Keratinocyte (primary cell): ENCODE measurements at regions not wholly inside any gene's neighbourhood (a gene's known extent, or its start where the extent isn't known, plus 50 kb on each side); places are given as distances from the start of the nearest gene placed in this dataset.

ENCODE experiments used
- DNase-seq: peaks from one replicate; pipeline ENCODE4 v3.0.0-alpha.2; 2011; ENCODE audit warnings: low read depth, missing footprints, low spot score
- FAIRE-seq: peaks from 2 replicates; lab custom pipeline; 2011; peaks lifted over from hg19 to GRCh38; lab: Jason Lieb, UNC
- H2AFZ ChIP-seq: 2 replicates; pipeline ENCODE4 v1.6.0; 2012; ENCODE audit warnings: low read length, control low read depth, inconsistent platforms; ENCODE audit not compliant: control insufficient read depth
- H3K27ac ChIP-seq: 2 replicates; pipeline ENCODE4 v1.5.1; 2011; ENCODE audit warnings: low read length; ENCODE audit not compliant: control insufficient read depth, insufficient read depth
- H3K27me3 ChIP-seq: 3 replicates; pipeline ENCODE4 v1.6.0; 2011; ENCODE audit warnings: low read length; ENCODE audit not compliant: control insufficient read depth, insufficient read depth; ENCODE audit errors: extremely low read depth
- H3K36me3 ChIP-seq, 2 experiments: 2 replicates in 1 of 2; 3 replicates in 1 of 2; pipeline ENCODE4 v1.5.1; 2011; ENCODE audit warnings: low read length in 2 of 2, mild to moderate bottlenecking in 1 of 2; ENCODE audit not compliant: control insufficient read depth in 2 of 2, insufficient read depth in 2 of 2; ENCODE audit errors: extremely low read depth in 1 of 2
- H3K4me1 ChIP-seq: 3 replicates; pipeline ENCODE4 v1.5.1; 2011; ENCODE audit warnings: low read length; ENCODE audit not compliant: control insufficient read depth, insufficient read depth; ENCODE audit errors: extremely low read depth
- H3K4me2 ChIP-seq: 3 replicates; pipeline ENCODE4 v1.6.0; 2011; ENCODE audit warnings: low read depth, low read length; ENCODE audit not compliant: control insufficient read depth, insufficient read depth; ENCODE audit errors: extremely low read depth
- H3K4me3 ChIP-seq, 3 experiments: fragments of 200-600 bp in 1 of 3; sonication (generic) in 1 of 3; 2 replicates in 2 of 3; 3 replicates in 1 of 3; pipeline ENCODE4 v1.5.1; 2011 to 2016; ENCODE audit warnings: low read length in 3 of 3, mild to moderate bottlenecking in 3 of 3, control low read depth in 2 of 3, inconsistent platforms in 1 of 3, low read depth in 1 of 3, mixed read lengths in 1 of 3, mixed run types in 1 of 3, moderate library complexity in 1 of 3; ENCODE audit not compliant: control insufficient read depth in 2 of 3, insufficient read depth in 2 of 3; ENCODE audit errors: extremely low read depth in 1 of 3
- H3K79me2 ChIP-seq: 2 replicates; pipeline ENCODE4 v1.6.0; 2012; ENCODE audit warnings: low read length; ENCODE audit not compliant: control insufficient read depth, insufficient read depth
- H3K9ac ChIP-seq: 3 replicates; pipeline ENCODE4 v1.6.0; 2011; ENCODE audit warnings: low read length; ENCODE audit not compliant: control insufficient read depth, insufficient read depth; ENCODE audit errors: extremely low read depth
- H3K9me1 ChIP-seq: 3 replicates; pipeline ENCODE4 v1.6.0; 2011; ENCODE audit warnings: low read length; ENCODE audit not compliant: control insufficient read depth, insufficient read depth; ENCODE audit errors: extremely low read depth
- H3K9me3 ChIP-seq: 2 replicates; pipeline ENCODE4 v1.5.1; 2012; ENCODE audit warnings: low read depth, low read length; ENCODE audit not compliant: control insufficient read depth
- H4K20me1 ChIP-seq: 3 replicates; pipeline ENCODE4 v1.6.0; 2011; ENCODE audit warnings: low read length; ENCODE audit not compliant: control insufficient read depth, insufficient read depth; ENCODE audit errors: extremely low read depth
- CTCF ChIP-seq, 3 experiments: IDR thresholded peaks in 1 of 3; conservative IDR thresholded peaks in 1 of 3; optimal IDR thresholded peaks in 1 of 3; 2 replicates in 2 of 3; 3 replicates in 1 of 3; pipeline versions ENCODE3 to v1.5.1; 2011; ENCODE audit warnings: low read length in 3 of 3, mild to moderate bottlenecking in 3 of 3, moderate library complexity in 2 of 3, control low read depth in 1 of 3, inconsistent platforms in 1 of 3; ENCODE audit not compliant: insufficient read depth in 2 of 3; ENCODE audit errors: extremely low read depth in 1 of 3
- EZH2 ChIP-seq: IDR thresholded peaks from one replicate; pipeline ENCODE4 v1.6.1; 2012; ENCODE audit warnings: inconsistent platforms, mild to moderate bottlenecking, low read length, moderate library complexity
- dilution Hi-C: fragments of 300-500 bp; cut with MboI; formaldehyde crosslinking; loops from one replicate; pipeline ENCODE4 v1.7.0; 2020; ENCODE audit warnings: low sequenced_read_pairs; ENCODE audit not compliant: extremely low pct_ligation_motif_present

GRCh38 chr10:78407966-78408365 lies 374.3 kb downstream of the RPS24 start:
- TF ChIP-seq EZH2, result no peak
- no peak for TF ChIP-seq CTCF (optimal IDR thresholded peaks at IDR 0.05 in 1 of 3, IDR thresholded peaks at IDR 0.05 in 1 of 3, conservative IDR thresholded peaks at IDR 0.05 in 1 of 3; ENCODE audit: extremely low read depth in 1 of 3, insufficient read depth in 2 of 3, low read length in 3 of 3)
- Histone ChIP-seq H3K4me1 (no peaks in the 10 kb centered on the region), H3K27me3 (peaks cover 28% of the 10 kb centered on the region), H2AFZ (no peak overlapping the region), H3K79me2 (no peaks in the 10 kb centered on the region), H4K20me1 (no peaks in the 10 kb centered on the region), H3K9me3 (no peaks in the 10 kb centered on the region), H3K9me1 (no peaks in the 10 kb centered on the region), H3K36me3 (no peaks in the 10 kb centered on the region), H3K4me2 (no peak overlapping the region), H3K27ac (no peak overlapping the region), H3K9ac (no peak overlapping the region), H3K4me3 (no peak overlapping the region)
- dilution Hi-C loops, result no loop called here
- DNase-seq (no peak), FAIRE-seq (no peak)

GRCh38 chr10:78408671-78409472 lies 375.2 kb downstream of the RPS24 start:
- H3K4me3 ChIP-seq, result no peak overlapping the region
- dilution Hi-C loops, result no loop called here
- H3K4me2 ChIP-seq, result no peak overlapping the region

More at GRCh38 chr10:78408671-78409472, 375.2 kb downstream of the RPS24 start:
- Histone ChIP-seq H3K9ac (no peak overlapping the region), H4K20me1 (no peaks in the 10 kb centered on the region), H2AFZ (no peak overlapping the region), H3K79me2 (no peaks in the 10 kb centered on the region), H3K4me1 (no peaks in the 10 kb centered on the region), H3K9me1 (no peaks in the 10 kb centered on the region), H3K27me3 (peaks cover 24% of the 10 kb centered on the region), H3K9me3 (no peaks in the 10 kb centered on the region), H3K27ac (no peak overlapping the region), H3K36me3 (no peaks in the 10 kb centered on the region)
- no peak for DNase-seq
- TF ChIP-seq CTCF (optimal IDR thresholded peaks at IDR 0.05 in 1 of 3, IDR thresholded peaks at IDR 0.05 in 1 of 3, conservative IDR thresholded peaks at IDR 0.05 in 1 of 3; ENCODE audit: extremely low read depth in 1 of 3, insufficient read depth in 2 of 3, low read length in 3 of 3) (no peak), EZH2 (no peak)
- FAIRE-seq, result no peak
